HepG2 (cell line): ENCODE measurements at regions not wholly inside any gene's neighbourhood (a gene's known extent, or its start where the extent isn't known, plus 50 kb on each side); places are given as distances from the start of the nearest gene placed in this dataset.
A peak's percentile ranks its signal among the peaks of the same experiment; 100 is the strongest.

Experiments
- ATRX ChIP-seq: sonication (generic); formaldehyde crosslinking; IDR thresholded peaks from 2 replicates; pipeline ENCODE4 v1.4.0; 2020; ENCODE audit warnings: missing genetic modification reagents, borderline replicate concordance
- DPF2 ChIP-seq: sonication (generic); formaldehyde crosslinking; IDR thresholded peaks from 2 replicates; pipeline ENCODE4 v1.4.0; 2020; ENCODE audit warnings: mild to moderate bottlenecking, low read depth, missing genetic modification reagents, borderline replicate concordance
- KDM3A ChIP-seq: IDR thresholded peaks from 2 replicates; pipeline ENCODE4 v1.6.1; 2018; ENCODE audit warnings: low read depth, missing compliant biosample characterization
- MAZ ChIP-seq, 2 experiments: sonication (generic) in 1 of 2; formaldehyde crosslinking in 1 of 2; IDR thresholded peaks; 2 replicates each; pipeline versions ENCODE4 v1.5.0 to v1.6.1; 2012 to 2020; ENCODE audit warnings: low read depth in 2 of 2, mild to moderate bottlenecking in 2 of 2, borderline replicate concordance in 1 of 2, improper control_type of control experiment in 1 of 2, low read length in 1 of 2, missing genetic modification reagents in 1 of 2, moderate library complexity in 1 of 2
- NCOA5 ChIP-seq: sonication (generic); formaldehyde crosslinking; IDR thresholded peaks from 2 replicates; pipeline ENCODE4 v1.4.0; 2020; ENCODE audit warnings: missing genetic modification reagents
- NKX3-1 ChIP-seq: sonication (generic); formaldehyde crosslinking; IDR thresholded peaks from 2 replicates; pipeline ENCODE4 v1.5.0; 2020; ENCODE audit warnings: missing genetic modification reagents
- ONECUT2 ChIP-seq: sonication (generic); formaldehyde crosslinking; IDR thresholded peaks from 2 replicates; pipeline ENCODE4 v1.4.0; 2020; ENCODE audit warnings: missing genetic modification reagents
- PRDM4 ChIP-seq: sonication (generic); formaldehyde crosslinking; IDR thresholded peaks from 2 replicates; pipeline ENCODE4 v1.9.0; 2021; ENCODE audit warnings: missing genetic modification reagents, borderline replicate concordance
- SIX4 ChIP-seq: sonication (generic); formaldehyde crosslinking; IDR thresholded peaks from 2 replicates; pipeline ENCODE4 v1.4.0; 2020; ENCODE audit warnings: missing genetic modification reagents
- ZFP36L2 ChIP-seq: sonication (generic); formaldehyde crosslinking; IDR thresholded peaks from 2 replicates; pipeline ENCODE4 v1.4.0; 2020; ENCODE audit warnings: missing genetic modification reagents
- ZHX1 ChIP-seq: sonication (generic); formaldehyde crosslinking; IDR thresholded peaks from 2 replicates; pipeline ENCODE4 v1.8.1; 2022; ENCODE audit warnings: low read depth, mild to moderate bottlenecking, missing genetic modification reagents
- ZKSCAN1 ChIP-seq: fragments of 150-350 bp; IDR thresholded peaks from 2 replicates; pipeline ENCODE4 v1.6.1; 2014; ENCODE audit warnings: low read length
- ZNF280B ChIP-seq: sonication (generic); formaldehyde crosslinking; IDR thresholded peaks from 2 replicates; pipeline ENCODE4 v1.5.0; 2020; ENCODE audit warnings: missing genetic modification reagents, mild to moderate bottlenecking, borderline replicate concordance
- ZNF329 ChIP-seq: sonication (generic); formaldehyde crosslinking; IDR thresholded peaks from 2 replicates; pipeline ENCODE4 v1.9.0; 2021; ENCODE audit warnings: low read depth, mild to moderate bottlenecking, missing genetic modification reagents
- ZNF414 ChIP-seq: sonication (generic); formaldehyde crosslinking; IDR thresholded peaks from 2 replicates; pipeline ENCODE4 v1.5.0; 2020; ENCODE audit warnings: missing genetic modification reagents
- ZNF616 ChIP-seq: sonication (generic); formaldehyde crosslinking; IDR thresholded peaks from 2 replicates; pipeline ENCODE4 v1.5.0; 2020; ENCODE audit warnings: low read depth, mild to moderate bottlenecking, missing genetic modification reagents
- ZNF629 ChIP-seq: sonication (generic); formaldehyde crosslinking; conservative IDR thresholded peaks from 2 replicates; pipeline ENCODE4 v1.5.0; 2020; ENCODE audit warnings: missing genetic modification reagents
- ZNF644 ChIP-seq: IDR thresholded peaks from 2 replicates; pipeline ENCODE4 v1.6.1; 2016; ENCODE audit warnings: low read depth
- ZNF724P ChIP-seq: sonication (generic); formaldehyde crosslinking; IDR thresholded peaks from 2 replicates; pipeline ENCODE4 v1.8.0; 2022; ENCODE audit warnings: missing genetic modification reagents, borderline replicate concordance

- TF ChIP-seq PRDM4 (CRISPR knock-in tag) (no peak), ZNF280B (CRISPR knock-in tag) (no peak; the same call in 1 of the 2 replicates), ZNF329 (CRISPR knock-in tag) (no peak), ZHX1 (CRISPR knock-in tag) (no peak), NKX3-1 (no peak), ZNF616 (CRISPR knock-in tag) (no peak), NCOA5 (CRISPR knock-in tag) (no peak), ZNF644 (CRISPR knock-in tag) (no peak), ATRX (no peak), DPF2 (CRISPR knock-in tag) (no peak), ZFP36L2 (CRISPR knock-in tag) (no peak), ZNF629 (CRISPR knock-in tag) (no peak), ZNF724P (CRISPR knock-in tag) (no peak), ZNF414 (CRISPR knock-in tag) (no peak), KDM3A (no peak), SIX4 (CRISPR knock-in tag) (no peak), MAZ (IDR thresholded peaks at IDR 0.05; ENCODE audit: borderline replicate concordance, low read depth, low read length) (peak; percentile 66; the same call in 1 of the 2 replicates), MAZ (CRISPR knock-in tag; IDR thresholded peaks at IDR 0.05; ENCODE audit: low read depth) (peak; percentile 66), ZKSCAN1 (no peak), ONECUT2 (CRISPR knock-in tag) (0 out of 2 replicates have a peak, but pooled peaks have one; percentile 34)
These were observed 84.6 kb downstream of the PDGFA start (continued) for GRCh38 chr7:434891-435629.
